ENCODE measurements at regions not wholly inside any gene's neighbourhood (a gene's known extent, or its start where the extent isn't known, plus 50 kb on each side); places are given as distances from the start of the nearest gene placed in this dataset.

- no peak for DNase-seq (ENCODE audit: low spot score)
- no TSS peak for BruUV-seq (replicated peaks)
- Histone ChIP-seq H3K9me3 (ENCODE audit: low read depth, low read length, poor library complexity, severe bottlenecking) (no peaks in the 10 kb centered on the region), H3K27ac (ENCODE audit: low read depth, low read length, poor library complexity, severe bottlenecking) (no peak overlapping the region), H3K4me1 (ENCODE audit: insufficient read depth, low read length, poor library complexity, severe bottlenecking) (no peaks in the 10 kb centered on the region), H3K36me3 (ENCODE audit: insufficient read depth, low read length, poor library complexity, severe bottlenecking) (no peaks in the 10 kb centered on the region), H3K27me3 (replicated peaks; ENCODE audit: insufficient read depth, low read depth, low read length, poor library complexity) (peaks cover under 1% of the 10 kb centered on the region), H3K4me3 (ENCODE audit: low read depth, low read length, poor library complexity, severe bottlenecking) (no peak overlapping the region)
- ChIA-PET POLR2A (ENCODE audit: low non-redundant PET) (no interaction called here), CTCF (no interaction called here)
- TF ChIP-seq EZH2 (IDR thresholded peaks at IDR 0.05; ENCODE audit: borderline replicate concordance, low read depth, low read length, poor library complexity, severe bottlenecking), result no peak
- no peak for TF ChIP-seq CTCF (conservative IDR thresholded peaks at IDR 0.05; ENCODE audit: low read depth, low read length)
- intact Hi-C loops (cut with micrococcal nuclease; ENCODE audit: unreplicated experiment), result no loop called here
Observed at GRCh38 chr10:64067859-64068258, 546.7 kb downstream of the REEP3 start.

GRCh38 chr10:64070241-64070640 is 549.0 kb downstream of the REEP3 start:
- no TSS peak for BruUV-seq (replicated peaks)
- ChIA-PET POLR2A (ENCODE audit: low non-redundant PET) (no interaction called here), CTCF (no interaction called here)
- Histone ChIP-seq H3K27me3 (replicated peaks; ENCODE audit: insufficient read depth, low read depth, low read length, poor library complexity) (no peaks in the 10 kb centered on the region), H3K4me3 (ENCODE audit: low read depth, low read length, poor library complexity, severe bottlenecking) (no peak overlapping the region), H3K9me3 (ENCODE audit: low read depth, low read length, poor library complexity, severe bottlenecking) (no peaks in the 10 kb centered on the region), H3K36me3 (ENCODE audit: insufficient read depth, low read length, poor library complexity, severe bottlenecking) (no peaks in the 10 kb centered on the region), H3K27ac (ENCODE audit: low read depth, low read length, poor library complexity, severe bottlenecking) (no peak overlapping the region), H3K4me1 (ENCODE audit: insufficient read depth, low read length, poor library complexity, severe bottlenecking) (no peaks in the 10 kb centered on the region)
- DNase-seq (ENCODE audit: low spot score), result no peak
- intact Hi-C loops (cut with micrococcal nuclease; ENCODE audit: unreplicated experiment), result no loop called here
- TF ChIP-seq CTCF (conservative IDR thresholded peaks at IDR 0.05; ENCODE audit: low read depth, low read length) (no peak), EZH2 (IDR thresholded peaks at IDR 0.05; ENCODE audit: borderline replicate concordance, low read depth, low read length, poor library complexity, severe bottlenecking) (no peak)

GRCh38 chr10:64071218-64071617 is 550.0 kb downstream of the REEP3 start:
- H3K9me3 ChIP-seq (ENCODE audit: low read depth, low read length, poor library complexity, severe bottlenecking), result no peaks in the 10 kb centered on the region
- BruUV-seq (replicated peaks), result no TSS peak
- H3K27ac ChIP-seq (ENCODE audit: low read depth, low read length, poor library complexity, severe bottlenecking), result no peak overlapping the region
- DNase-seq (ENCODE audit: low spot score), result peak; percentile 8
- CTCF ChIA-PET, result no interaction called here
- no peaks in the 10 kb centered on the region for H3K27me3 ChIP-seq (replicated peaks; ENCODE audit: insufficient read depth, low read depth, low read length, poor library complexity)
- no peaks in the 10 kb centered on the region for H3K36me3 ChIP-seq (ENCODE audit: insufficient read depth, low read length, poor library complexity, severe bottlenecking)
- POLR2A ChIA-PET (ENCODE audit: low non-redundant PET), result no interaction called here
- no peak for TF ChIP-seq CTCF (conservative IDR thresholded peaks at IDR 0.05; ENCODE audit: low read depth, low read length)
- TF ChIP-seq EZH2 (IDR thresholded peaks at IDR 0.05; ENCODE audit: borderline replicate concordance, low read depth, low read length, poor library complexity, severe bottlenecking), result no peak
- H3K4me3 ChIP-seq (ENCODE audit: low read depth, low read length, poor library complexity, severe bottlenecking), result no peak overlapping the region
- intact Hi-C loops (cut with micrococcal nuclease; ENCODE audit: unreplicated experiment), result no loop called here
- no peaks in the 10 kb centered on the region for H3K4me1 ChIP-seq (ENCODE audit: insufficient read depth, low read length, poor library complexity, severe bottlenecking)

Measured in A673 (cell line).